COLO668 (cell line): ENCODE measurements at regions not wholly inside any gene's neighbourhood (a gene's known extent, or its start where the extent isn't known, plus 50 kb on each side); places are given as distances from the start of the nearest gene placed in this dataset.
"Not testable (repeated sequence)": the region's sequence is repeated elsewhere in the genome, so short reads cannot be mapped to it uniquely, and the experiment has no call there.

Experiments used
- DNase-seq: peaks from one replicate; lab custom pipeline; 2025; ENCODE audit not compliant: unreplicated experiment; lab: John Stamatoyannopoulos, UW

DNA sequence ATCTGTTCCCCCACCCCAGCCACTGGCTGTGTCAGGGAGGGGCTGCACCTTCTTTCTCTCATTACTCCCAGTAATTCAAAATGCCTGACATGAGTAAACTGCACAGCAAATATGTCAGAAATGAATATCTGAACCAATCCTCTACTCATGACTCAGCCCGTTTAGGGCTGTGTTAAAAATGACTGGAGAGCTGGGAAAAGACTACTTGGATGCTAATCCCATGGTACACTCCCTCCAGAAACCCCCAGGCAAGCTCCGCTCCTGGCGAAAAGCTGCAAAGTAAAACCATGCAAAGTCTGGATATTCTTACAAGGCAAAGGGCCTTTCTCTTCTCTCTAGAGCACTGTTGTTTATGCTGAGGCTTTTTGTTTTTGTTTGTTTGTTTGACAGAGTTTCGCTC lies 448.1 kb upstream of the DYNLRB2 start:
- no peak for DNase-seq

DNA sequence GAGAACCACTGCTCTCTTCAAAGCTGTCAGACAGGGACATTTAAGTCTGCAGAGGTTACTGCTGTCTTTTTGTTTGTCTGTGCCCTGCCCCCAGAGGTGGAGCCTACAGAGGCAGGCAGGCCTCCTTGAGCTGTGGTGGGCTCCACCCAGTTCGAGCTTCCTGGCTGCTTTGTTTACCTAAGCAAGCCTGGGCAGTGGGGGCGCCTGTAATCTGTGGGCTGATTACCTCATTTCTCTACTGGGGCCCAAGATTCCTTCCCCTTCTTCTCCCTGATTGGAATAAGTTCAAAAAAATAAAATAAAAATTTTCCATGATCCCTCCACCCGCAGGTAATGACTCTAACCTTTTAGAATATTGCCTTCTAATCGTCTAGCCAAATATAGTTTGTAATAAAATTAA lies 449.3 kb upstream of the DYNLRB2 start:
- DNase-seq = not testable (repeated sequence)

DNA sequence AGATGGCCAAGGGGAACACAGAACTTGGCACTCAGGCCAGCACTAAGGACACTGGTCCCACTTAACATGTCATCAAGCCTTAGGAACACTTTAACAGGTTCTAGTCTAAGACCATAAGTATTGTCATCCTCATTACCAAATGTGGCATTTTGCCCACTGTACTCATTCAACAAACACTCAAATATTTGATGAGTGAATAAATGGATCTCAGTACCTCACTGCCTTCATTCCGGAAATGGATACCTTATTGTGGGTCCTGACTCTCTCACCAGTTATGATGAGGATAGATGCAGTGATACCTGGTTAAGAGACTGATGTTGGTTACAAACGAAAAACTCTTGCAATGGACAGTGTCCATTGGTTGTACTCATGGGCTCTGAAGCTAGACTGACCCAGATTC lies 455.2 kb upstream of the DYNLRB2 start:
- DNase-seq = no peak

DNA sequence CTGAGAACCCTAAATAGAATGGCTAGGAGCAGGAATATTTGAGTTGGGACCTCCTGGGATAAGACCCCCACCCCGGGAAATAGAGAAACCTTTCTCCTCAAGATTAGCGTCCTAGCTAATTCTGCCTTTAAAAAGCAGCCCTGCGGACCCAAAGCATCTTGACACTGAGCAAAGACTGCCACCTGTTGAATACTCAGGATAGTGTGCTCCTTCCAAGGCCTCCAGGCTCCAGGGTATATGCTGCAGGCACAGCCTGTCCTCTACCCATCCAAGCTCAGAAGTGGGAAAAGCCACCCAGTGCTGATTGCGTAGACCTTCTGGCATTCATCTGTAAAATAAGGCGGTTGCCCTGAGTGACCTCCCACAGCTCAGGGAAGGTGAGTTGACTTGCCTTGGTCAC lies 456.2 kb upstream of the DYNLRB2 start:
- DNase-seq = peak; percentile 35

DNA sequence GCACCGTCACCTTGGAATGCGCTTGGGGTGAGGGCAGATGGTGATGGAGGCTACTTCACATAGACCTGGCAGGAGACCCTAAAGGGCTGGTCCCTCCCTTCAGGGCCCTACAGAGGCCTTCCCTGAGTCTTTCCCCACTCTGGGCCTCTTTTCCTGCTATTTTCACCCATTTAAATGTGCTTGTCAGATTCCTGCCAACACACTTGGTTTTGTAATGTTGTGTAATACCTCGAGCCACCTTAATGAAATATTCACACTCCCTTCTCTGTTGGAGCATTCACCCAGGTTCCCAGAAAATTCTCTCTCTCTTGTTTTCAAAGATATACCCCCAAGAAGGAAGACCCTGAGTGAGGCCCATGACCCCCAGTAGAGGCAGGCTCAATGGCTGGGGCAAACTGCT lies 456.6 kb upstream of the DYNLRB2 start:
- no peak for DNase-seq

DNA sequence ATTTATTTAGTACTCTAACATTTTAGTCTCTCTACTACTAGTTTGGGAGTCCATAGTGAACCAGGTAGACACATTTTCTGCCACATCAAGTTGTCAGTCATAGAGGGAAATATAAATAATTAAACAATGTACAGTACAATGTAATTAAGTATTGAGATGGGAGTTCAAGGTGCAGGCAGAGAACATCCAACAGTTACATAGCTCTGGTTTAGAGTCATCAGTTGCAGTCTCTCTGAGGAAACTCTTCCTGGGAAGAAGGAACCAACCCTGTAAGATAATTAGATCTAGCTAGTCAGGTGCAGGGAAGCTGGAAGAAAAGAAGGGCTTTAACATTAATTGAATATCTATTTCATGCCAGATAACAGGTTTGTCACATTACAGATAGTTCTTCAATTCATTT lies 457.9 kb upstream of the DYNLRB2 start:
- no peak for DNase-seq

DNA sequence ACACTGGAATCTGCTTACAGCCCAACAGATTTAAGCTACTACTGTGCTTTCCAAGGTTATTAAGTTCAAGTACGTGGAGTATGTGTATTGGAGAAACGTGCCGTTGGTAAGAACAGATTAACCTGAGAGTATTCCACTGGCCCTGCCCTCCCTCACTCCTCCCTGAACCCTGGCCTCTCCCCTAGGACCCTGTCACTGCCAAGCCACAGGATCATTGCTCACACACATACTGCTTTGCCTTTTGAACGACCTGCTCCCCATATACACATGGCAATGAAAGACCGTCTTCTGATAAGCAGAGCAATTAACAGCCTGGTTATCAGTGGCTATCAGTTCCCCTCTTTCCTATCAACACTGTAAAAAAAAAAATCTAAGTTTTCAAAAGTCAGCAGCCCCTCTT lies 458.9 kb upstream of the DYNLRB2 start:
- DNase-seq = no peak

DNA sequence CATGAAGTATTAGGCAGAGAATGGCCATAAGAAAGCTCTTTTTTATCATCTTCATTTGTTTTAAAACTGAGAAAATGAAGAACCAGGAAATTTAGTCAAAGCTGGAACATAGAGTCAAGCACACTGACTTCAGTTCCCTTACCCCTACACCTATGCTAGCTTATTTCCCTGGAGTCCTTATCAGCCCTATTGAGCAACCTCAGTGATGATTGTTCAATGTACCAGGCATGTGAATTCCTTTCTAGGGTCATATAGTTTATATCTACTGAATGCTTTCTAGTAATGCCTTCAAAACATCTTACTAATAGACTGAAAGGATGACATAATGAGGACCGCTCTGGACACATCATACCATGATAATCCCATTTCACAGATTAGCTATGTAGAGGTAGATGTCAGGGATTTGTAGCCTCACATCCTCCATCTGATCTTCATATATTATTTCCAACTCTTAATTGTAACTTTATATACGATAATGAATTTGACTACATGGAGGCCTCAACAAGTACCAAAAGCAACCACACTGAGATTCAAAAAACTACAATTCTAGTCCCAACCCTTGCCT lies 460.4 kb upstream of the DYNLRB2 start:
- no peak for DNase-seq

DNA sequence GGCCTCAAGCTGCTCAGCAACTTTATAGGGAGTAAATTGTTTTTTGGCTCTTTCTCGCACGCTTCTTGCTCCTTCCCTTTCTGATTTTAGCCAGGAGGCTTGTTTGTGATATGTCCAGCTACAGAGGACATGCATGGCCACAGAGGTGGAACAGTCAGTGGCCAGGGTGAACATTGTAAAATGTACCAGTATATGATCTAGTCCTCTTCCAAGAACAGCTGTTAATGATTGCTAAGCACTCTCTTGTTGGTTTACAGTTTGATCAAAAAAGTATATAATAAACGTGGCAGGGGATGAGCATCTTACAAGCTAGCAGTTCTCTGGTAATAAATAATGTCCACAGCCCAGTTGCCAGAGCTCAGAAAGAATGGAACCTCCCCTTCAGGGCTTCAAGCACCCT lies 461.7 kb upstream of the DYNLRB2 start:
- no peak for DNase-seq

DNA sequence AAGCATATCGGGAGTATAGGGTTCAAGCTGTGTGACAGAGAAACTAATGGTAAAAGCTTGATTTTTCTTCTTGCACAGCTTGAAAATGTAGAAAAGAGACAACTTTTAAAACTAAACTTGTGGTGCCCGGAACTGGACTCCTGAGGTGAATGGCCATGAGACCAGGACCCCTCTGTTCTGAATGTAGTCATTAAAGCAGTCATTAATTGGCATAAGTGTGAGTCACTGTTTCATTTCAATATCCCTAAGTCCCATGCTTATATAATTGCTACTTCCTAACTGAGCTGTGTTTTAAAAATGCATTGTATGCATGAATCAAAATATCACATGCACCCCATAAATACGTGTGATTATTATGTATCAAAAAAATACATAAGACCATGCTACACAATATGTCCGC lies 463.1 kb upstream of the DYNLRB2 start:
- no peak for DNase-seq

DNA sequence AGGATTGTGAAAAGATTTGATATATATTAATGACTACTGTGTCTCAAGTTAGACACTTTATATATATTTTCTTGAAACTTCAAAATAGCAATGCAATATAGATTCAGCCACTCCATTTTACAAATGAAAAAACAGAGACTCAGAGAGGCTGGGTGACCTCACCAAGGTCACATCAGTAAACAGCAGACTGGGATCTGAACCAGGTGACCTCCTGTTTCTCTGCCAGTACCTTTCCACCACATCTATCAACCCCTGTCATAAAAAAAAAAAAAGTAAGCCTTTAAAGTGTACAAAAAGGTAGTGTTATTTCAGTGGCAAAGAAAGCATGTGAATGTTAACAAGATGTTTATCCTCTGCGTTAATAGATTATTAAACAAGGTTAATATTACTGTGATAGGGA lies 466.5 kb upstream of the DYNLRB2 start:
- DNase-seq = no peak

DNA sequence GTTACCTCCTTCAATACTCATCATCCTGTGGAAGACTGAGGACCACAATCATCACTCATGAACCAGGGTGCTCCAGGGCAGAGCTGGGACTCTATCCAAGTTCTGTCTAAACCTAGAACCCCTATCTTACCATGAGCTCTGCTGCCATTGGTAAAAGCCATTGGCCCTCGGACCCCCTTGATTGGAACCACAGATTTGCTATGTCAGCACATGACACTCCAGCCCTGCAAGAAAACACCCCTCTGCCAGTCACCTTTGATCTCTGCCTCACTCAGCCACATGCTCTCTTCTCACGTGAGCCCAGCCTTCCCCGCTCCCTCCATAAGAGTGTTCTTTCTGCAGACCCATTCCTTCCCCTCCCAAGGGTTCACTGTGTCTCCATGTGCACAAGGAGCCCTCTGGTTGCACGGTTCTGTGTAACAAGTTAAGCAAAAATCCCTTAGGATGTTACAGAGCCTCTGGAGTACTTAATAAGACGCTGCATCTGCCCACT lies 468.8 kb upstream of the DYNLRB2 start:
- no peak for DNase-seq

DNA sequence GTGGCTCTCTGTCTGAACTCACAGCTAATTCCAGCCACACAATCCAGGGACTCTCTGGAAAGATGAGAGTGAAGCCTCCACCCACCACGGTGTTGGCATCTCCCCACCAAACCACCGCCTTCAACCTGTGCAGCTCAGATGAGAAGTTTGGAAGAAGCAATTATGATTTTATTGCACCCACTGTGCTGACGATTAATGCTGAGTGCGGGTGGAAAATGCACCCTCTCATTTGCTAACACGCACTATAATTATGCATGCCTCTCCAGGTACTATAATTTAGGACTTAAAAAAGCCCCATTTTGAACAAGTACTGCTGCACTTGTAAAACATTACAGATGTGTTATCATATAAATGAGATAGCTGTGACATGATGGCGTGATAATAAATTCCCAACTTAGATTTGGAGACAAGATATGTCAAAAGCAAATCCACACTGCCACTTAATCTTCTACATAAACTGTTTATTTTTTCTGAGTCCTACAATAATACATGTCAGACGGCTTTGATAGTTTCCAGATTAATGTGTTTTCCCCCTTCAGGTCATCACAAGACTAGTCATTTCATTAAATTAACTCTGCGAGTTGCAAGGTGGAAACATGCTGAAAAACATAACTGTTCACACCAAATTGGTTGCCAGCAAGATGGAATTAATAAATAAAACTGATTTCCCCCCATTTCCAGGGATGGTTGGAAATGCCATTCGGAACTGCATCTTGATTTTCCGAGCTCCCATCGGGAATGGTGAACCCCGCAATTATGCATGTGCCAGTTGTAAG lies 466.5 kb upstream of the MAF start:
- DNase-seq = no peak

DNA sequence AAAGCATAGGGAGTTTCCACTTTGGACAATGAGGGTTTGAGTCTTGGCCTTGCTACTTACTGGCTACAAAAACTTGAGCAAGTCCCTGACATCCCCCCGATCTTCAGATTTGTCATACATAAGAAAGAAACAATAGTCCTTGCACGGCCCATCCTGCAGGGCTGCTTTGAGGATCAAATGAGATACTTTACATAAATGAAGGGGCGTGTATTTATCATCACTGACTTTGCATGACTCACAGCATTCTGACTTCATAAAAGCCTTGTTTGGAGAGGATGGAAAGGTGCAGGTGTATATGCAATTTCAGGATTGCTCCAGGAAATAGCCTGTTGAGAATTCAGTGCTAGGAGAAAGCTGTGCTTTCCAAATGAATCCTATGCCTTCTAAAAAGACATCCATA lies 465.0 kb upstream of the MAF start:
- DNase-seq = peak; percentile 20

DNA sequence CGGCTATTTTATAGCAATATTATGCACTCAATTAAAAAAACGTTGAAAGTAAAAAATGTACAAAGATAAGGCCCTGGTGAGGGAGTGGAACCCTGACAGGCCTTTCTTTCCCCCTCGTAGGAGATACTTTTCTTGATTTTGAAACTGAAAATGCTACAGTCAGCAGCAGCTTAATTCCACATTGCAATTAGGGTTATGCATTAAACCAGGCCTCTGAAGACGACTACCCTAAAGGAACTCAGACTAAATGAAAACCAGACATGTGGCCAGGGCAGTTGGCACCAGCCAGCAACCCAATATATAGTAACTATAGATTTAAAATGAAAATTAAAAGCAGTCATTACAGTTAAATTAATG lies 463.2 kb upstream of the MAF start:
- no peak for DNase-seq

DNA sequence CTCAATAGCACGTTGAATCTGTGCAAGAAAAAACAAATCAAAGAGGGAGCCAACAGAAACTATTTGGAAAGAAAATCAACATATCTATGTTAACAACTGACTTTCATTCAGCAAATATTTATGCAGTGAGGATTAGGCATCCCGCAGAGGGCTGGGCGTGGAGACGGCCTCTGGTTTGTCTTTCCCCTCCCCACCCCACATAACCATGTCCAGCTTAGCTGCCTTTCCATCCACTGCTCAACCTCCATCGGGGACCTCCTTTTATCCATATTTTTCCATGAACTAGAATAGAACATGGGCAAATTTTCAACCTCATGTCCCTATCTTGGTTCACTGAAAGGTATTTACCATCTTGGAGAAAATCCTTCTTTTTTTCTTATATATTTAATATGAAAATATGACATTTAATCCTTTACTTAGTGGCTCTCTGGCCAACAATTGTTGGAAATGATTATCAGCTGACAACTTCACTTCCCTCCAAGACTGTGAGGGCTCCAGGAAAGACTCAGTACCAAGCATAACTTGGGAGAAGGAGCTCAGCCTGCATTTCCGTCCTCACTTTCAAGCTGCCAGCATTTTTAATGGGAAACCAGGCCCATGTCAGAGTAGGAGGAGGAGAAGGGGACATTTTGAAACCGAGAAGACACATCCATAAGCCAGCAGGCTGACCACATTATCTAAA lies 462.6 kb upstream of the MAF start:
- peak; percentile 8 for DNase-seq

DNA sequence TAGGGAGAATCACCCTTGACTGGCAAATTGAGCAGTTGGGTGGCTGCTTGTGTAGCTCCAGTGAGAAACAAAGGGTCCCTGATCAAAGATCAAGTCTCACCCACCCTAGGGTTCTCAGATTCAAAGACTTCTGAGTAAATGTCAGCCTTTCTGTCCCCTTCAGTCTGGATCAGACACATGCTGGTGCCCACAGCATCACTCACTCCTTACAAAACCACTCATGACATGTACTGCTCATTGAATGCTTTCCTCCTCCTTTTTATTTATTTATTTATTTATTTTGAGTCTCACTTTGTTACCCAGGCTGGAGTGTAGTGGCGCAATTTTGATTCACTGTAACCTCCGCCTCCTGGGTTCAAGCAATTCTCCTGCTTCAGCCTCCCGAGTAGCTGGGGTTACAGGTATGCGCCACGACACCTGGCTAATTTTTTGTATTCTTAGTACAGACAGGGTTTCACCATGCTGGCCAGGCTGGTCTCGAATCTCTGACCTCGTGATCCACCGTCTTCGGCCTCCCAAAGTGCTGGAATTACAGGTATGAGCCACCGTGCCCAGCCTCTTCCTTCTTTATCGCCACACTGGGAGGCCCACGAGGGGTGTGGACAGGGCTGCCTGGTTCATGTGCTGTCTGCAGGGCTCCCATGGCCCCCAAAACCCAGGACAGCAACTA lies 462.0 kb upstream of the MAF start:
- no peak for DNase-seq

DNA sequence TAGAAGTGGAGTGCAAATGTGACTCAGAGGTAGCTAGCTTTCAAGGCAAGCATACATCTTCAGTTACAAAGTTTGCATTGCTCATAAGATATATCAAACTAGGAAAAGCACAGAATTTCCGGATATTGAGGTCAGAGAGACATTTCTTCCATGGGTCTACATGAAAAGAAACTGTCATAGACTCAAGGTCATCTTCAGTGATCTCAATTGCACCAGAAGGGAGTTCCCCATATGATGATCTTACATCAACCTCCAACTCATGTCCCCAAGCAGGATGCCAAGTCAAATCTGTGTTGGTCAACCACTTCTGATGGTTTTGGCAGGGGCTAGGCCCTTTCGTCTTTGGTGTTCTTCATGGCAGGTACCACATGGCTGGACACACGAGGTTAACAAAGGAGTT lies 459.9 kb upstream of the MAF start:
- no peak for DNase-seq

DNA sequence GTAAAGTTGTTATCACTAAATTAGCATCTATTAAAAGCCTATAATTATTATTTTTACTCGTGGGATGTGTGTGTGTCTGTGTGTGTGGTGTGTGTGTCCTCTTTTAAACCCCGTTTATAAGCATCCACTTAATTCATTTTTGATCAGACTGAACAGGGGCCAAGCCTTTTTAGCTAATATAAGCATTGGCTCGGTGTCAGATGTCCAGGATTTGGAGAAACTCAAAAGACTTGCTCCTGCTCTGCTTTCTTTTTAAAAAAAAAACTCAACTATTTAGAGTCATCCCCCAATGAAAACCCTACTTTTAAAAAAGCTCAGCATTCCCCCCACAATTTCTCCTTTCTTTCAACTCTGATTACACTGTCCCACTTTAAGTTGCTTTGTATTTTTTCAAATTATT lies 459.3 kb upstream of the MAF start:
- DNase-seq = no peak

DNA sequence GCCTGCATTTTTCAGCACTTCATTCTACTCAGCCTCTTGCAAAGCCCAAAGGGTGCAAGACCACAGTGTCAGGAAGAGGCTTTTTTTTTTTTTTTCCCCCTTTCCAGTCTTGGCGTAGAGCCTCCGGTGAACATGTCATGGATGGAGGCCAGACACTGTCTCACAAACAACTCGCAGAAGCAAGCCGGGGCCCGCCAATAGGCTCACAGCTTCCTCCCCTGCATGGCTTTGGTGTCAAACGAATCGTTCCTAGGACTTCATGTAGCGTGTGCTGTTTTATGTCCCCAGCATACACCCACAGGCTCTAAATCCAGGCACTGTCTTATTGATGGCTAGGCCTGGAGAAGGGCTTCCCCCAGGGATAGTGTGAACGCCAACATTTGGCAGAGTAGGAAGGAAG lies 457.7 kb upstream of the MAF start:
- DNase-seq = no peak

DNA sequence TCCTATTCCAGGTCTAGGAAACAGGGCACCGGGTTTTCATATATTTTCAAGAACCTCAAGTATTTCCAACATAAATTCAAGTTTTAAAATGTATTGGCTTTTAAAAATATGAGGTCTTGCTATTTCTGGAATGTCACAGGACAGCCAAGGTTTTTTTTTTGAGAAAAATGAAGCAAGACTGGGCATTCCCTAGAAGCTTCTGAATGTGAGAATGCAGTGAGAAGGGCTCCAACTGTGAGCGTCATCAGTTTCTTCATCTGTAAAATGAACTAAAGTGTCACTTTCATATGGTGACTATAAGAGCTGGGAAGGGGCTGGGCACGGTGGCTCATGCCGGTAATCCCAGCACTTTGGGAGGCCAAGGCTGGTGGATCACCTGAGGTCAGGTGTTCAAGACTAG lies 455.8 kb upstream of the MAF start:
- no peak for DNase-seq

DNA sequence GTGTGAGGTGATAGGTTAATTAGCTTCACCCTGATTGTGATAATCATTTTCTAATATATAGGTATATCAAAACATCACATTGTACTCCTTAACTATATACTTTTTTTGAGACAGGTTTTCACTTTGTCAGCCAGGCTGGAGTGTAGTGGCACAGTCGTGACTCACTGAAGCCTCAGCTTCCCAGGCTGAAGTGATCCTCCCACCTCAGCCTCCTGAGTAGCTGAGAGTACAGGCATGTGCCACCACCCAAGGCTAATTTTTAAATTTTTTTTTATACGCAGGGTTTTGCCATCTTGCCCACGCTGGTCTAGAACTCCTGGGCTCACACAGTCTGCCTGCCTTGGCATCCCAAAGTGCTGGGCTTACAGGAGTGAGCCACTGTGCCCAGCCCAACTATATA lies 455.3 kb upstream of the MAF start:
- DNase-seq = no peak
